ENCODE measurements at regions not wholly inside any gene's neighbourhood (a gene's known extent, or its start where the extent isn't known, plus 50 kb on each side); places are given as distances from the start of the nearest gene placed in this dataset.
"Not testable (repeated sequence)": the region's sequence is repeated elsewhere in the genome, so short reads cannot be mapped to it uniquely, and the experiment has no call there.

- DNase-seq (ENCODE audit: low read depth in 2 of 2, low spot score in 1 of 2): no peak
Measured at GRCh38 chr3:18738393-18739098, 313.4 kb upstream of the SATB1 start.

GRCh38 chr3:18735005-18735404, 309.9 kb upstream of the SATB1 start:
- DNase-seq (ENCODE audit: low read depth in 2 of 2, low spot score in 1 of 2): no peak

- DNase-seq (ENCODE audit: low read depth in 2 of 2, low spot score in 1 of 2): no peak
Measured at GRCh38 chr3:18734309-18734708, 309.2 kb upstream of the SATB1 start.

GRCh38 chr3:18732474-18732873, 307.3 kb upstream of the SATB1 start:
- no peak for DNase-seq (ENCODE audit: low read depth in 2 of 2, low spot score in 1 of 2)

GRCh38 chr3:18730491-18730890, 305.4 kb upstream of the SATB1 start:
- no peak for DNase-seq (ENCODE audit: low read depth in 2 of 2, low spot score in 1 of 2)

GRCh38 chr3:18729671-18730070, 304.5 kb upstream of the SATB1 start:
- DNase-seq (ENCODE audit: low read depth in 2 of 2, low spot score in 1 of 2): no peak

GRCh38 chr3:18725668-18726407, 300.7 kb upstream of the SATB1 start:
- DNase-seq (ENCODE audit: low read depth in 2 of 2, low spot score in 1 of 2): peak in 1 of 2 donors; percentile 18

- no peak for DNase-seq (ENCODE audit: low read depth in 2 of 2, low spot score in 1 of 2)
Measured at GRCh38 chr3:18724456-18724855, 299.3 kb upstream of the SATB1 start.

- no peak for DNase-seq (ENCODE audit: low read depth in 2 of 2, low spot score in 1 of 2)
Measured at GRCh38 chr3:18723206-18723810, 298.2 kb upstream of the SATB1 start.

GRCh38 chr3:18720543-18720942, 295.4 kb upstream of the SATB1 start:
- DNase-seq (ENCODE audit: low read depth in 2 of 2, low spot score in 1 of 2): no peak

- no peak for DNase-seq (ENCODE audit: low read depth in 2 of 2, low spot score in 1 of 2)
Measured at GRCh38 chr3:18717598-18717997, 292.5 kb upstream of the SATB1 start.

GRCh38 chr3:18716821-18717220, 291.7 kb upstream of the SATB1 start:
- DNase-seq (ENCODE audit: low read depth in 2 of 2, low spot score in 1 of 2): no peak

- DNase-seq (ENCODE audit: low read depth in 2 of 2, low spot score in 1 of 2): no peak
Measured at GRCh38 chr3:18716101-18716500, 291.0 kb upstream of the SATB1 start.

- DNase-seq (ENCODE audit: low read depth in 2 of 2, low spot score in 1 of 2): no peak
Measured at GRCh38 chr3:18715208-18715607, 290.1 kb upstream of the SATB1 start.

GRCh38 chr3:18713577-18713951, 288.4 kb upstream of the SATB1 start:
- DNase-seq (ENCODE audit: low read depth in 2 of 2, low spot score in 1 of 2): no peak

GRCh38 chr3:18712713-18713576, 287.8 kb upstream of the SATB1 start:
- no peak for DNase-seq (ENCODE audit: low read depth in 2 of 2, low spot score in 1 of 2)

GRCh38 chr3:18704326-18704725, 279.2 kb upstream of the SATB1 start:
- no peak for DNase-seq (ENCODE audit: low read depth in 2 of 2, low spot score in 1 of 2)

- DNase-seq (ENCODE audit: low read depth in 2 of 2, low spot score in 1 of 2): no peak
Measured at GRCh38 chr3:18703798-18704197, 278.7 kb upstream of the SATB1 start.

GRCh38 chr3:18693588-18694329, 268.6 kb upstream of the SATB1 start:
- DNase-seq (ENCODE audit: low read depth in 2 of 2, low spot score in 1 of 2): not testable (repeated sequence)

- no peak for DNase-seq (ENCODE audit: low read depth in 2 of 2, low spot score in 1 of 2)
Measured at GRCh38 chr3:18687286-18687685, 262.1 kb upstream of the SATB1 start.

GRCh38 chr3:18683900-18684299, 258.8 kb upstream of the SATB1 start:
- no peak for DNase-seq (ENCODE audit: low read depth in 2 of 2, low spot score in 1 of 2)
